OCI-LY7 (cell line): ENCODE measurements at regions not wholly inside any gene's neighbourhood (a gene's known extent, or its start where the extent isn't known, plus 50 kb on each side); places are given as distances from the start of the nearest gene placed in this dataset.
"Not testable (repeated sequence)": the region's sequence is repeated elsewhere in the genome, so short reads cannot be mapped to it uniquely, and the experiment has no call there.

Source experiments
- CTCF ChIP-seq: fragments of 200-600 bp; sonication (generic); conservative IDR thresholded peaks from 2 replicates; pipeline ENCODE4 v1.5.1; 2014; ENCODE audit warnings: mild to moderate bottlenecking, antibody characterized with exemption, low read length, moderate library complexity, mixed read lengths
- EZH2phosphoT487 ChIP-seq: fragments of 200-600 bp; sonication (generic); IDR thresholded peaks from 2 replicates; pipeline ENCODE4 v1.6.1; 2018; ENCODE audit warnings: low read depth, borderline replicate concordance, mild to moderate bottlenecking, mixed run types, antibody characterized with exemption, low read length, moderate library complexity, mixed read lengths

DNA sequence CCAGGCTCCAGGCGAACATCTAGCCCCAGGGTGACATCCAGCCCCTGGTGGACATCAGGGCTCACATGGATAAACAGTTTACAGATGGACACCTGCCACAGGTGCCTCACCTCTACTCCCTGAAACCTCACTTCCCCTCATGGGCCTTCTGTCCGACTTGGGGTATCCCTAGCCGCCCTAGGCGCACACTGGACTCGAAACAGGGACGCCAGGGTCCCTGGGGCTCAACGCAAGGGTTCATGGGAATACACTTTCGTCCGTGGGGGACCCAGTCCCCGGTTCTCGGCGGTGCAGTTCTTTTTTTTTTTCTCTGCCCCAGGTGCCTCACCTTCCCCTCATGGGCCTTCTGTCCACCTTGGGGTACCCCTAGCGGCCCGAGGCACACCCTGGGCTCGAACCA is 194.2 kb downstream of the POTEG start:
- not testable (repeated sequence) for TF ChIP-seq CTCF, EZH2phosphoT487
